Neural cell (in vitro differentiated cells): ENCODE measurements at regions not wholly inside any gene's neighbourhood (a gene's known extent, or its start where the extent isn't known, plus 50 kb on each side); places are given as distances from the start of the nearest gene placed in this dataset.

Experiments
- CTCF ChIP-seq: fragments of 450-650 bp; IDR thresholded peaks from 2 replicates; pipeline ENCODE4 v1.5.1; 2014; ENCODE audit warnings: antibody characterized with exemption, mild to moderate bottlenecking, moderate library complexity; ENCODE audit not compliant: poor library complexity, severe bottlenecking
- MXI1 ChIP-seq: fragments of 450-650 bp; conservative IDR thresholded peaks from 2 replicates; pipeline ENCODE4 v1.6.1; 2014; ENCODE audit warnings: antibody characterized with exemption, mild to moderate bottlenecking; ENCODE audit not compliant: poor library complexity, severe bottlenecking
- POLR2AphosphoS5 ChIP-seq: IDR thresholded peaks from 2 replicates; pipeline ENCODE4 v1.6.1; 2012
- RAD21 ChIP-seq: fragments of 450-650 bp; conservative IDR thresholded peaks from 2 replicates; pipeline ENCODE4 v1.6.1; 2014; ENCODE audit warnings: antibody characterized with exemption, mild to moderate bottlenecking, moderate library complexity
- SMC3 ChIP-seq: fragments of 450-650 bp; conservative IDR thresholded peaks from 2 replicates; pipeline ENCODE4 v1.6.1; 2014; ENCODE audit warnings: antibody characterized with exemption, mild to moderate bottlenecking, moderate library complexity; ENCODE audit not compliant: poor library complexity
- TAF1 ChIP-seq: IDR thresholded peaks from 2 replicates; pipeline ENCODE4 v1.6.1; 2012; ENCODE audit warnings: low read depth

- TF ChIP-seq RAD21 (no peak), CTCF (no peak), POLR2AphosphoS5 (no peak), TAF1 (no peak), MXI1 (no peak), SMC3 (no peak)
These were observed 320.4 kb upstream of the HS6ST1 start for GRCh38 chr2:128639120-128639477.
